HFFc6 (cell line): ENCODE measurements at regions not wholly inside any gene's neighbourhood (a gene's known extent, or its start where the extent isn't known, plus 50 kb on each side); places are given as distances from the start of the nearest gene placed in this dataset.

Experiments used
- DNase-seq: peaks from one replicate; pipeline ENCODE4 v3.0.0-alpha.2; 2018
- H3K27ac Mint-ChIP-seq: 2 replicates; pipeline ENCODE4 v1.8.0; 2020; ENCODE audit warnings: mild to moderate bottlenecking, mixed read lengths
- H3K27me3 Mint-ChIP-seq: 2 replicates; pipeline ENCODE4 v1.8.0; 2021; ENCODE audit warnings: mild to moderate bottlenecking, moderate library complexity, mixed read lengths; ENCODE audit not compliant: insufficient read depth
- H3K36me3 Mint-ChIP-seq: 2 replicates; pipeline ENCODE4 v1.8.0; 2021; ENCODE audit warnings: low read depth, mixed read lengths
- H3K4me1 Mint-ChIP-seq: 2 replicates; pipeline ENCODE4 v1.8.0; 2020; ENCODE audit warnings: low read depth, mixed read lengths
- H3K4me3 Mint-ChIP-seq: 2 replicates; pipeline ENCODE4 v1.8.0; 2020; ENCODE audit warnings: mild to moderate bottlenecking, moderate library complexity, mixed read lengths
- H3K9me3 Mint-ChIP-seq: 2 replicates; pipeline ENCODE4 v1.8.0; 2020; ENCODE audit warnings: mild to moderate bottlenecking, mixed read lengths
- CTCF ChIP-seq: fragments of 200-600 bp; sonication (generic); IDR thresholded peaks from 2 replicates; pipeline ENCODE4 v1.5.0; 2021; ENCODE audit warnings: antibody characterized with exemption, mild to moderate bottlenecking

- DNase-seq, result no peak
- TF ChIP-seq CTCF, result no peak
- peaks cover 5% of the 10 kb centered on the region for H3K27me3 Mint-ChIP-seq
- no peaks in the 10 kb centered on the region for H3K36me3 Mint-ChIP-seq
- H3K4me3 Mint-ChIP-seq, result no peak overlapping the region
- H3K27ac Mint-ChIP-seq, result no peak overlapping the region
- no peaks in the 10 kb centered on the region for H3K9me3 Mint-ChIP-seq
- no peaks in the 10 kb centered on the region for H3K4me1 Mint-ChIP-seq
Observed at GRCh38 chr2:145829931-145830330, 1310.0 kb upstream of the ZEB2 start.

- H3K27ac Mint-ChIP-seq, result no peak overlapping the region
- H3K27me3 Mint-ChIP-seq, result peaks cover 5% of the 10 kb centered on the region
- no peak overlapping the region for H3K4me3 Mint-ChIP-seq
- H3K4me1 Mint-ChIP-seq, result no peaks in the 10 kb centered on the region
- no peaks in the 10 kb centered on the region for H3K9me3 Mint-ChIP-seq
- no peaks in the 10 kb centered on the region for H3K36me3 Mint-ChIP-seq
- no peak for TF ChIP-seq CTCF
- DNase-seq, result no peak
Observed at GRCh38 chr2:145827235-145827634, 1307.3 kb upstream of the ZEB2 start.

GRCh38 chr2:145824384-145824783, 1304.5 kb upstream of the ZEB2 start:
- Mint-ChIP-seq H3K4me3 (no peak overlapping the region), H3K9me3 (no peaks in the 10 kb centered on the region), H3K27ac (no peak overlapping the region), H3K4me1 (no peaks in the 10 kb centered on the region), H3K36me3 (no peaks in the 10 kb centered on the region), H3K27me3 (peaks cover 5% of the 10 kb centered on the region)
- no peak for DNase-seq
- TF ChIP-seq CTCF, result no peak

GRCh38 chr2:145822892-145823534, 1303.1 kb upstream of the ZEB2 start:
- no peaks in the 10 kb centered on the region for H3K4me1 Mint-ChIP-seq
- H3K9me3 Mint-ChIP-seq, result no peaks in the 10 kb centered on the region
- H3K27ac Mint-ChIP-seq, result no peak overlapping the region
- no peak overlapping the region for H3K4me3 Mint-ChIP-seq
- DNase-seq, result no peak
- peaks cover 5% of the 10 kb centered on the region for H3K27me3 Mint-ChIP-seq
- no peaks in the 10 kb centered on the region for H3K36me3 Mint-ChIP-seq
- TF ChIP-seq CTCF, result no peak

- H3K4me3 Mint-ChIP-seq, result no peak overlapping the region
- H3K36me3 Mint-ChIP-seq, result no peaks in the 10 kb centered on the region
- DNase-seq, result no peak
- no peaks in the 10 kb centered on the region; the same call in 1 of the 2 replicates for H3K27me3 Mint-ChIP-seq
- no peak overlapping the region for H3K27ac Mint-ChIP-seq
- TF ChIP-seq CTCF, result no peak
- peaks cover 2% of the 10 kb centered on the region; the same call in 1 of the 2 replicates for H3K4me1 Mint-ChIP-seq
- H3K9me3 Mint-ChIP-seq, result no peaks in the 10 kb centered on the region
Observed at GRCh38 chr2:145820651-145821050, 1300.7 kb upstream of the ZEB2 start.
